Peyer's patch (tissue), 4 donors: ENCODE measurements at regions not wholly inside any gene's neighbourhood (a gene's known extent, or its start where the extent isn't known, plus 50 kb on each side); places are given as distances from the start of the nearest gene placed in this dataset.
"Not testable (repeated sequence)": the region's sequence is repeated elsewhere in the genome, so short reads cannot be mapped to it uniquely, and the experiment has no call there.

Experiments used
- DNase-seq, 3 donors: peaks; one replicate each; pipeline ENCODE4 v3.0.0-alpha.2; 2017 to 2019
- H3K27ac ChIP-seq, 4 donors: fragments of 200-600 bp; sonication (generic); one replicate each; pipeline ENCODE4 v1.5.1; 2016 to 2019
- H3K27me3 ChIP-seq, 2 donors: fragments of 200-600 bp; sonication (generic); one replicate each; pipeline ENCODE4 v1.5.1; 2019
- H3K36me3 ChIP-seq, 3 donors: fragments of 200-600 bp; sonication (generic); one replicate each; pipeline ENCODE4 v1.5.1; 2016 to 2019
- H3K4me1 ChIP-seq, 4 donors: fragments of 200-600 bp; sonication (generic); one replicate each; pipeline ENCODE4 v1.5.1; 2016 to 2019
- H3K4me3 ChIP-seq, 4 donors: fragments of 200-600 bp; sonication (generic); 1 replicate in 3 of 4; 2 replicates in 1 of 4; pipeline ENCODE4 v1.5.1; 2016 to 2019; ENCODE audit warnings: mild to moderate bottlenecking in 1 of 4
- H3K9me3 ChIP-seq, 4 donors: fragments of 200-600 bp; sonication (generic); one replicate each; pipeline ENCODE4 v1.5.1; 2016 to 2019; ENCODE audit warnings: mild to moderate bottlenecking in 1 of 4
- CTCF ChIP-seq, 6 experiments: fragments of 450-650 bp in 4 of 6; fragments of 200-600 bp in 2 of 6; sonication (generic) in 1 of 6; IDR thresholded peaks; one replicate each; pipeline ENCODE4 v1.5.1; 2017 to 2019; ENCODE audit warnings: antibody characterized with exemption in 6 of 6, mild to moderate bottlenecking in 3 of 6, moderate library complexity in 1 of 6
- POLR2A ChIP-seq, 2 donors: fragments of 450-650 bp; IDR thresholded peaks; one replicate each; pipeline ENCODE4 v1.5.1; 2017; ENCODE audit warnings: antibody characterized with exemption in 2 of 2, mild to moderate bottlenecking in 2 of 2, moderate library complexity in 2 of 2

- no peak for TF ChIP-seq CTCF (IDR thresholded peaks at IDR 0.05)
- TF ChIP-seq POLR2A (IDR thresholded peaks at IDR 0.05): no peak
- DNase-seq: no peak
- H3K27me3 ChIP-seq: no peaks in the 10 kb centered on the region
- no peak overlapping the region for H3K4me3 ChIP-seq
- H3K27ac ChIP-seq: no peak overlapping the region
- no peaks in the 10 kb centered on the region for H3K4me1 ChIP-seq
- no peaks in the 10 kb centered on the region for H3K9me3 ChIP-seq
- H3K36me3 ChIP-seq: no peaks in the 10 kb centered on the region
Measured at GRCh38 chr3:191566469-191566868, 105.5 kb downstream of the PYDC2 start.

GRCh38 chr3:191568206-191568605 is 107.2 kb downstream of the PYDC2 start:
- Histone ChIP-seq H3K4me1 (no peaks in the 10 kb centered on the region), H3K27ac (no peak overlapping the region), H3K4me3 (no peak overlapping the region), H3K9me3 (no peaks in the 10 kb centered on the region), H3K36me3 (no peaks in the 10 kb centered on the region), H3K27me3 (no peaks in the 10 kb centered on the region)
- no peak for DNase-seq
- no peak for TF ChIP-seq POLR2A (IDR thresholded peaks at IDR 0.05)
- TF ChIP-seq CTCF (IDR thresholded peaks at IDR 0.05): no peak

- Histone ChIP-seq H3K4me3 (no peak overlapping the region), H3K27me3 (no peaks in the 10 kb centered on the region), H3K36me3 (no peaks in the 10 kb centered on the region), H3K9me3 (no peaks in the 10 kb centered on the region), H3K4me1 (no peaks in the 10 kb centered on the region), H3K27ac (no peak overlapping the region)
- DNase-seq: no peak
- no peak for TF ChIP-seq POLR2A (IDR thresholded peaks at IDR 0.05)
- TF ChIP-seq CTCF (IDR thresholded peaks at IDR 0.05): no peak
Measured at GRCh38 chr3:191592105-191592504, 131.1 kb downstream of the PYDC2 start.

- Histone ChIP-seq H3K4me3 (no peak overlapping the region), H3K27me3 (no peaks in the 10 kb centered on the region), H3K36me3 (no peaks in the 10 kb centered on the region), H3K9me3 (no peaks in the 10 kb centered on the region), H3K4me1 (no peaks in the 10 kb centered on the region), H3K27ac (no peak overlapping the region)
- no peak for DNase-seq
- TF ChIP-seq CTCF (IDR thresholded peaks at IDR 0.05) (no peak), POLR2A (IDR thresholded peaks at IDR 0.05) (no peak)
Measured at GRCh38 chr3:191593486-191593885, 132.5 kb downstream of the PYDC2 start.

- H3K27me3 ChIP-seq, H3K36me3 ChIP-seq, H3K4me3 ChIP-seq, H3K27ac ChIP-seq, H3K4me1 ChIP-seq, DNase-seq, H3K9me3 ChIP-seq: not testable (repeated sequence)
Measured at GRCh38 chr3:191615511-191615910, 154.5 kb downstream of the PYDC2 start.

GRCh38 chr3:191624299-191624698 is 163.3 kb downstream of the PYDC2 start:
- no peaks in the 10 kb centered on the region for H3K4me1 ChIP-seq
- no peaks in the 10 kb centered on the region for H3K9me3 ChIP-seq
- DNase-seq: no peak
- H3K4me3 ChIP-seq: no peak overlapping the region
- TF ChIP-seq CTCF (IDR thresholded peaks at IDR 0.05): no peak
- TF ChIP-seq POLR2A (IDR thresholded peaks at IDR 0.05): no peak
- no peak overlapping the region for H3K27ac ChIP-seq
- no peaks in the 10 kb centered on the region for H3K36me3 ChIP-seq
- no peaks in the 10 kb centered on the region for H3K27me3 ChIP-seq
